Dendritic cell treated with granulocyte-macrophage colony-stimulating factor and Interleukin-4, amounts not matched to agents 40 ng/mL and 50 ng/mL, for 4 days (primary cell): ENCODE measurements at regions not wholly inside any gene's neighbourhood (a gene's known extent, or its start where the extent isn't known, plus 50 kb on each side); places are given as distances from the start of the nearest gene placed in this dataset.
"Not testable (repeated sequence)": the region's sequence is repeated elsewhere in the genome, so short reads cannot be mapped to it uniquely, and the experiment has no call there.

Experiments used
- H3K27ac Mint-ChIP-seq: one replicate; pipeline ENCODE4 v1.8.0; 2022; ENCODE audit warnings: mild to moderate bottlenecking, mixed read lengths
- H3K27me3 Mint-ChIP-seq: one replicate; pipeline ENCODE4 v1.8.0; 2022; ENCODE audit warnings: mild to moderate bottlenecking, mixed read lengths
- H3K36me3 Mint-ChIP-seq: one replicate; pipeline ENCODE4 v1.8.0; 2022; ENCODE audit warnings: low read depth, mixed read lengths
- H3K4me1 Mint-ChIP-seq: one replicate; pipeline ENCODE4 v1.8.0; 2022; ENCODE audit warnings: low read depth, mixed read lengths
- H3K4me3 Mint-ChIP-seq: one replicate; pipeline ENCODE4 v1.8.0; 2022; ENCODE audit warnings: mild to moderate bottlenecking, moderate library complexity, mixed read lengths
- H3K9me3 Mint-ChIP-seq: one replicate; pipeline ENCODE4 v1.8.0; 2022; ENCODE audit warnings: mixed read lengths
- intact Hi-C: fragments of 100-400 bp; cut with micrococcal nuclease; formaldehyde crosslinking; loops from one replicate; pipeline ENCODE4 v1.15.0; 2022

- not testable (repeated sequence) for H3K4me3 Mint-ChIP-seq
Observed at GRCh38 chr1:148267066-148267465, 115.0 kb upstream of the NBPF11 start.

DNA sequence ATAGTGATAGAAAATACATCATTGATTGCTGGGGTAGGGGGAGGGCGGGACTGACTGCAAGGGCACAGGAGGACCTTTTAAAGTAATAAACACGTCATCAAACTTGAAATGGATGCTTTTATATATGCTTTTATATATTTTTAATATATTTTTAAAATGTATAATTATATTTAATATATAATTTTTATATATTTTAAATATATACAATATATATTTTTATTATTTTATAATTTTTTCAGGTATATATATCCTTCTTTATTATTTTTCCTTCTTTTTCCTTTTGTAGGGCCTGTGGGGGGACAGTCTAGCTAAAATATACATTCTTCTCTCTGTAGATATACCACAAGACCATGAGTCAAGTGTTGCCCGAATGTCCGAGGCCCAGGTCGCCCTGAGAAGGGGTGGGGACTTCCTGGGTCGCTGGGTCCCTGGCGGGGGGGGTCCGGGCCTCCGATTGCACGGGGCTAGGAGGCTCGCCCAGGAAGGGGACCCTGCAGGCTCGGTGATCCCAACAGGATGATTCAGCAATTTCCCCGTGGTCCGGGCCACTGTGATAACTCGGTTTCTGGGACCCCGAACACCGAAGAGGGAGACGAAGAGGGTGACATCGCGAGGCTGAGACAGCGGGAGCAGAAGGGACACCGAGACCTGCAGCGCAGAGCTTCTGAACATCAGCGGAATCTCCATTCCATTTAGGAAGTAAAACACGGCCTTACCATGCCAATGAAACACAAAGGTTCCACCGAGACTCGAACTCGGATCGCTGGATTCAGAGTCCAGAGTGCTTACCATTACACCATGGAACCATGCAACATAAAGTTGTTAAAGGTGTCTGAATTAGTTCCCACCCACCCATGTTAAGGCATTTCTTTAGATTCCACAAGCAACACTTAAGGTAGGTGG is 112.5 kb upstream of the NBPF11 start:
- Mint-ChIP-seq H3K27me3 (peaks cover 52% of the 10 kb centered on the region), H3K4me3 (no peak overlapping the region), H3K9me3 (no peaks in the 10 kb centered on the region), H3K4me1 (peaks cover 26% of the 10 kb centered on the region), H3K36me3 (no peaks in the 10 kb centered on the region), H3K27ac (no peak overlapping the region)
- intact Hi-C loops: no loop called here

More at GRCh38 chr1:148267066-148267465, 115.0 kb upstream of the NBPF11 start:
- Mint-ChIP-seq H3K4me1 (peaks cover 26% of the 10 kb centered on the region), H3K27me3 (peaks cover 33% of the 10 kb centered on the region)
- H3K27ac Mint-ChIP-seq, H3K36me3 Mint-ChIP-seq, H3K9me3 Mint-ChIP-seq, intact Hi-C loops: not testable (repeated sequence)

DNA sequence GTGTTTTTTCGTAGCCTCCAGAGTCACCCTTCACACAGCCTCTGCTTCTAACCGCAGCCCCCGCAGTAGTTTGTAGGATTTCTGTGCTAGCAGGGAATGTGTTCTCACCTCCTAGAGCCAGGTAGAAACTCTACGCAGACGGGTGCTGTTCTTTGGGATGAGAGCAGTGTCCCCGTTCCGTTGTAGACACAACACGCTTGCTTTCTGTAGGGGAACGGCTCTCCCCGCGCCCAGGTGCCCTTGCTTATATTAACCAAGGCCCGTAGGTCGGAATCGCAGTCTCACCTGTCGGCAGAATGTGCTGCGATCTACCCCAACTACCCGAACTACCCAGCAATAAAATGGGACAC is 111.8 kb upstream of the NBPF11 start:
- Mint-ChIP-seq H3K27me3 (peaks cover 54% of the 10 kb centered on the region), H3K4me1 (peaks cover 26% of the 10 kb centered on the region), H3K36me3 (no peaks in the 10 kb centered on the region), H3K27ac (no peak overlapping the region), H3K9me3 (no peaks in the 10 kb centered on the region), H3K4me3 (peak overlapping the region; percentile 80)
- intact Hi-C loops: no loop called here

GRCh38 chr1:148263128-148263905 is 111.2 kb upstream of the NBPF11 start:
- Mint-ChIP-seq H3K36me3 (no peaks in the 10 kb centered on the region), H3K4me1 (peaks cover 26% of the 10 kb centered on the region), H3K4me3 (peak overlapping the region; percentile 80), H3K27ac (peak overlapping the region; percentile 75), H3K9me3 (no peaks in the 10 kb centered on the region), H3K27me3 (peaks cover 54% of the 10 kb centered on the region)
- intact Hi-C loops: no loop called here

GRCh38 chr1:148261684-148262083 is 109.6 kb upstream of the NBPF11 start:
- Mint-ChIP-seq H3K4me1 (peaks cover 21% of the 10 kb centered on the region), H3K27me3 (peaks cover 55% of the 10 kb centered on the region)
- H3K36me3 Mint-ChIP-seq, H3K4me3 Mint-ChIP-seq, H3K27ac Mint-ChIP-seq, intact Hi-C loops, H3K9me3 Mint-ChIP-seq: not testable (repeated sequence)

DNA sequence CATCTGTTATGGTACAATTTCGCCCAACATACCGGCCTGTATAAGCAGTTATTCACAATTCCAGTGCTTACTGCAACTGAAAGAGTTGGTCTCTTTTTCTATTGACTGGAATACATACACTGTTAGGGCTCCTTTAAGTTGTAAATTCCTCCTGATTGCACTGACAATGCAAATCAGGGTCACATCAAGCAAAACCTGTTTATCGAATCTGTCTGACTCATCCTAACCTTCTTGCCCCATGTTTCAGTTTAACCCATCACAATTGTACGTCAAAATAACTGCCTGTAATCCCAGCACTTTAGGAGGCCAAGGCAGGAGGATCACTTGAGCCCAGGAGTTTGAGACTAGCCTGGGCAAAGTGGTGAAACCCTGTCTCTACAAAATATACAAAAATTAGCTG is 105.8 kb upstream of the NBPF11 start:
- intact Hi-C loops, H3K9me3 Mint-ChIP-seq, H3K4me3 Mint-ChIP-seq, H3K36me3 Mint-ChIP-seq, H3K4me1 Mint-ChIP-seq, H3K27ac Mint-ChIP-seq: not testable (repeated sequence)
- peaks cover 39% of the 10 kb centered on the region for H3K27me3 Mint-ChIP-seq

GRCh38 chr1:148254611-148255429 is 102.7 kb upstream of the NBPF11 start:
- H3K27ac Mint-ChIP-seq, H3K4me1 Mint-ChIP-seq, H3K36me3 Mint-ChIP-seq, H3K9me3 Mint-ChIP-seq, H3K4me3 Mint-ChIP-seq, intact Hi-C loops: not testable (repeated sequence)
- H3K27me3 Mint-ChIP-seq: peaks cover 12% of the 10 kb centered on the region

DNA sequence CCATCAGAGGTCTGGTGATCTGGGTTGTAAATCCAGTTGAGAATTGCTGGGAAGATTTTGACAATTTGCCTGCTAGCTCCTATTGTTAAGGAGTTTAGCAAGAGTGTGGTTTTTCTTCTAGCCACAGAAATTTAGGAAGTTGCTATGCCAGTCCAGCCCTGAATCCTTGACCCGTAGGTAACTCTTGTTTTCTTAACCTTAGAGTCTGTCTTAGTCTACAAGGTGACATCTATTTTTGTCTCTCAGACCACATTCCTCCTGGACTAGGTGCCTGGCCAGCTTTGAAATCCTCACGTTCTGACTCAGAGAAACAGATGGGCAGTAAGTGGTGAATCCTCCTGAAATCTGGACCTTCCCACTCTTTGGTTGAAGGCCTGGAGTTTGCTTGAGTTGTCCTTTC is 101.7 kb upstream of the NBPF11 start:
- not testable (repeated sequence) for H3K27me3 Mint-ChIP-seq, H3K4me3 Mint-ChIP-seq, H3K27ac Mint-ChIP-seq

GRCh38 chr1:148248798-148249197 is 96.7 kb upstream of the NBPF11 start:
- H3K4me1 Mint-ChIP-seq, H3K36me3 Mint-ChIP-seq, H3K27me3 Mint-ChIP-seq, H3K27ac Mint-ChIP-seq, H3K4me3 Mint-ChIP-seq, H3K9me3 Mint-ChIP-seq, intact Hi-C loops: not testable (repeated sequence)

More for the DNA sequence above, 101.7 kb upstream of the NBPF11 start:
- H3K36me3 Mint-ChIP-seq, intact Hi-C loops, H3K4me1 Mint-ChIP-seq, H3K9me3 Mint-ChIP-seq: not testable (repeated sequence)

DNA sequence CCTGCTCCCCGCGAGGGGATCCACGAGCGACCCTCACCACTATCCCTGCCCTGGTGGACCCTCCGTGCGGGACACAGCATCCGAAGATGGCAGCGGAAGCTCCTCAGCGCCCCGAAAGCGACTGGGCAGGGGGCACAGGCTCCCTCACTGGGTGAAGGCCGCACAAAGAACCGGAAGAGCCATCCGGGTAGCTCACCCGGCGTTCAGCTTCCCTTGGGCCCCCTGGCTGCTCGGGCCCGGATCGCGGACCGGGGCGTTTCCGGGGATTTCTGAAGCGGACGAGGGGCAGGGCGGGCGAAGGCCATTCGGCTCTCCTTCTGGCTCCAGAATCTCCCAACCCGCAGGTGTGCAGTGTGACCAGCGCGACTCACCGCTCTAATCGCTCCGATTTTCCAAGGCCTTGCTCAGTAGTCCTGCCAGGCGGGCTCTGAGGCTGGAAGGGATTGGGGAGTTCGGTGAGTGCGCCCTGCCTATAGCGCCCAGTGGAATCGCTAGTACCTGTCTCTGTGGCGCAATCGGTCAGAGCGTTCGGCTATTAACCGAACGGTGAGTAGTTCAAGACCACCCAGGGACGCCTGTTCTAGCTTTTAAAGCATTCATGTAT is 94.3 kb upstream of the NBPF11 start:
- H3K4me3 Mint-ChIP-seq, H3K4me1 Mint-ChIP-seq, H3K27ac Mint-ChIP-seq, H3K9me3 Mint-ChIP-seq, H3K36me3 Mint-ChIP-seq, H3K27me3 Mint-ChIP-seq, intact Hi-C loops: not testable (repeated sequence)

- H3K27ac Mint-ChIP-seq, intact Hi-C loops, H3K4me1 Mint-ChIP-seq, H3K4me3 Mint-ChIP-seq, H3K36me3 Mint-ChIP-seq, H3K9me3 Mint-ChIP-seq, H3K27me3 Mint-ChIP-seq: not testable (repeated sequence)
Observed at GRCh38 chr1:148245843-148246242, 93.8 kb upstream of the NBPF11 start.

DNA sequence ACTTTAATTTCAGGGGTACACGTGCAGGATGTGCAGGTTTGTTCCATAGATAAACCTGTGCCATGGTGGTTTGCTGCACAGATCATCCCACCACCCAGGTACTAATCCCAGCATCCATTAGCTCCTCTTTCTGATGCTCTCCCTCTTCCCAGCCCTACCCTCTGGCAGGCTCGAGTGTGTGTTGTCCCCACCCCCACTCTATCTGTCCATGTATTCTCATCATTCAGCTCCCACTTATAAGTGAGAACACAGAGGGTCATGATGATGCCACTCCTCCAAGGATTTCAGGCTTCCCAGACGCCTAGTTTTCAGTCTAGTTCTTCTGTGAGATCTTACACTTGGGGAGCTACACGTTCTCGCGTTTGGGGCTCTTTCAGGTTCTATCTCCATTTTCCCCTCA is 93.4 kb upstream of the NBPF11 start:
- H3K27me3 Mint-ChIP-seq, H3K27ac Mint-ChIP-seq, H3K4me3 Mint-ChIP-seq, H3K9me3 Mint-ChIP-seq, H3K36me3 Mint-ChIP-seq, H3K4me1 Mint-ChIP-seq, intact Hi-C loops: not testable (repeated sequence)

- H3K4me1 Mint-ChIP-seq, intact Hi-C loops, H3K27ac Mint-ChIP-seq, H3K36me3 Mint-ChIP-seq, H3K27me3 Mint-ChIP-seq, H3K4me3 Mint-ChIP-seq, H3K9me3 Mint-ChIP-seq: not testable (repeated sequence)
Observed at GRCh38 chr1:148233250-148233649, 81.2 kb upstream of the NBPF11 start.

DNA sequence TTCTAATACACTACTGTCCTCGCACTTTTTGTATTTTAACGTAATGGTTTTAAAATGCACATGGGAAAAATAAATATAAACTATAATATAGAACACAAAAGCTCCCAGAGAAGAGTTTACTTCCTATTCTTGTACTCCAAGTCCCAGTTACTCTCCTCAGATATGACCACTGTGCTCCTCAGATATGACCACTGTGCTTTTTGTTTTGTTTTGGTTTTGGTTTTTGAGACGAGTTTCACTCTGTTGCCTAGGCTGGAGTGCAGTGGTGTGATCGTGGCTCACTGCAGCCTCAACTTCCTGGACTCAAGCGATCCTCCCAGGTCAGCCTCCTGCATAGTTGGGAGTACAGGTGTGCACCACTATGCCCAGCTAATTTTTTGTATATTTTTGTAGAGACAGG is 76.8 kb upstream of the NBPF11 start:
- not testable (repeated sequence) for H3K27me3 Mint-ChIP-seq

More for the DNA sequence above, 76.8 kb upstream of the NBPF11 start:
- H3K4me3 Mint-ChIP-seq, H3K9me3 Mint-ChIP-seq, H3K4me1 Mint-ChIP-seq, intact Hi-C loops, H3K36me3 Mint-ChIP-seq, H3K27ac Mint-ChIP-seq: not testable (repeated sequence)
